Panc1 (cell line): ENCODE measurements at regions not wholly inside any gene's neighbourhood (a gene's known extent, or its start where the extent isn't known, plus 50 kb on each side); places are given as distances from the start of the nearest gene placed in this dataset.

ENCODE experiments used
- ATAC-seq: fragments of 200-7000 bp; cut with Tn5 transposase; 2 replicates; pipeline ENCODE4 v1.9.1; 2020; ENCODE audit warnings: mild to moderate bottlenecking, moderate library complexity
- BruUV-seq: library from RNA; stranded (reverse); fragments of 400-500 nt; replicated peaks from 2 replicates; lab custom pipeline; 2021; lab: Mats Ljungman, UMichigan
- CTCF ChIA-PET: fragments of 300-600 bp; sonication (Branson Sonifier 250); formaldehyde crosslinking; loops from one replicate; lab custom pipeline; 2022; ENCODE audit warnings: antibody characterized with exemption; lab: Charles Lee
- POLR2A ChIA-PET: fragments of 300-600 bp; sonication (Branson Sonifier 250); formaldehyde crosslinking; loops from one replicate; lab custom pipeline; 2022; ENCODE audit warnings: antibody characterized with exemption; lab: Charles Lee
- DNase-seq: peaks from one replicate; pipeline ENCODE4 v3.0.0-alpha.2; 2010; ENCODE audit warnings: low read depth, low spot score
- H3K27ac ChIP-seq: 2 replicates; pipeline ENCODE4 v1.5.1; 2011; ENCODE audit warnings: mild to moderate bottlenecking, low read length, inconsistent platforms
- H3K27me3 ChIP-seq: fragments of 200-500 bp; sonication (Bioruptor generic); 2 replicates; pipeline ENCODE4 v1.6.0; 2014; ENCODE audit warnings: low read length, inconsistent platforms; ENCODE audit not compliant: control insufficient read depth, insufficient read depth
- H3K36me3 ChIP-seq: fragments of 200-500 bp; sonication (Bioruptor generic); 2 replicates; pipeline ENCODE4 v1.5.1; 2014; ENCODE audit warnings: inconsistent platforms, mild to moderate bottlenecking, low read length, moderate library complexity; ENCODE audit not compliant: control insufficient read depth, insufficient read depth
- H3K4me1 ChIP-seq: 2 replicates; pipeline ENCODE4 v1.5.1; 2011; ENCODE audit warnings: inconsistent platforms, mild to moderate bottlenecking, low read length, moderate library complexity; ENCODE audit not compliant: control insufficient read depth, insufficient read depth
- H3K4me3 ChIP-seq, 2 experiments: 2 replicates each; pipeline ENCODE4 v1.5.1; 2011 to 2012; ENCODE audit warnings: low read depth in 2 of 2, low read length in 2 of 2, mild to moderate bottlenecking in 2 of 2, inconsistent platforms in 1 of 2, moderate library complexity in 1 of 2
- H3K9me3 ChIP-seq: fragments of 200-500 bp; sonication (Bioruptor generic); 2 replicates; pipeline ENCODE4 v1.5.1; 2014; ENCODE audit warnings: low read depth, mild to moderate bottlenecking, inconsistent platforms, low read length, moderate library complexity; ENCODE audit not compliant: control insufficient read depth, insufficient read depth
- CTCF ChIP-seq: fragments of 450-650 bp; IDR thresholded peaks from 2 replicates; pipeline ENCODE4 v1.5.1; 2017; ENCODE audit warnings: mild to moderate bottlenecking
- POLR2AphosphoS5 ChIP-seq: IDR thresholded peaks from 2 replicates; pipeline ENCODE4 v1.6.1; 2012; ENCODE audit warnings: mild to moderate bottlenecking, low read depth, low read length, moderate library complexity
- SIN3A ChIP-seq: IDR thresholded peaks from 2 replicates; pipeline ENCODE4 v1.6.1; 2012; ENCODE audit warnings: low read depth, mild to moderate bottlenecking, low read length, moderate library complexity, borderline replicate concordance; ENCODE audit not compliant: insufficient read depth
- TCF7L2 ChIP-seq: IDR thresholded peaks from 2 replicates; pipeline ENCODE4 v1.6.1; 2011; ENCODE audit warnings: mild to moderate bottlenecking, low read depth, low read length, inconsistent platforms
- in situ Hi-C: cut with HindIII; loops from 2 replicates; pipeline ENCODE4 v1.10.0; 2016; ENCODE audit warnings: low sequenced_read_pairs, low pct_unique_long_range_greater_than_20kb
- intact Hi-C: fragments of 100-400 bp; cut with micrococcal nuclease; formaldehyde crosslinking; loops from one replicate; pipeline ENCODE4 v1.10.0; 2022; ENCODE audit not compliant: unreplicated experiment
- TF ChIP-seq, protein P1 (sequence below), 2 experiments: IDR thresholded peaks; 2 replicates each; pipeline ENCODE4 v1.6.1; 2011 to 2012; ENCODE audit warnings: low read depth in 2 of 2, control low read depth in 1 of 2, low read length in 1 of 2, mild to moderate bottlenecking in 1 of 2, moderate library complexity in 1 of 2; ENCODE audit not compliant: insufficient read depth in 1 of 2

GRCh38 chrX:65602221-65602560, 65.3 kb upstream of the MSN start:
- no peaks in the 10 kb centered on the region for H3K4me1 ChIP-seq
- TF ChIP-seq POLR2AphosphoS5 (no peak), CTCF (no peak), TCF7L2 (no peak), SIN3A (no peak)
- TF ChIP-seq, protein P1, sequence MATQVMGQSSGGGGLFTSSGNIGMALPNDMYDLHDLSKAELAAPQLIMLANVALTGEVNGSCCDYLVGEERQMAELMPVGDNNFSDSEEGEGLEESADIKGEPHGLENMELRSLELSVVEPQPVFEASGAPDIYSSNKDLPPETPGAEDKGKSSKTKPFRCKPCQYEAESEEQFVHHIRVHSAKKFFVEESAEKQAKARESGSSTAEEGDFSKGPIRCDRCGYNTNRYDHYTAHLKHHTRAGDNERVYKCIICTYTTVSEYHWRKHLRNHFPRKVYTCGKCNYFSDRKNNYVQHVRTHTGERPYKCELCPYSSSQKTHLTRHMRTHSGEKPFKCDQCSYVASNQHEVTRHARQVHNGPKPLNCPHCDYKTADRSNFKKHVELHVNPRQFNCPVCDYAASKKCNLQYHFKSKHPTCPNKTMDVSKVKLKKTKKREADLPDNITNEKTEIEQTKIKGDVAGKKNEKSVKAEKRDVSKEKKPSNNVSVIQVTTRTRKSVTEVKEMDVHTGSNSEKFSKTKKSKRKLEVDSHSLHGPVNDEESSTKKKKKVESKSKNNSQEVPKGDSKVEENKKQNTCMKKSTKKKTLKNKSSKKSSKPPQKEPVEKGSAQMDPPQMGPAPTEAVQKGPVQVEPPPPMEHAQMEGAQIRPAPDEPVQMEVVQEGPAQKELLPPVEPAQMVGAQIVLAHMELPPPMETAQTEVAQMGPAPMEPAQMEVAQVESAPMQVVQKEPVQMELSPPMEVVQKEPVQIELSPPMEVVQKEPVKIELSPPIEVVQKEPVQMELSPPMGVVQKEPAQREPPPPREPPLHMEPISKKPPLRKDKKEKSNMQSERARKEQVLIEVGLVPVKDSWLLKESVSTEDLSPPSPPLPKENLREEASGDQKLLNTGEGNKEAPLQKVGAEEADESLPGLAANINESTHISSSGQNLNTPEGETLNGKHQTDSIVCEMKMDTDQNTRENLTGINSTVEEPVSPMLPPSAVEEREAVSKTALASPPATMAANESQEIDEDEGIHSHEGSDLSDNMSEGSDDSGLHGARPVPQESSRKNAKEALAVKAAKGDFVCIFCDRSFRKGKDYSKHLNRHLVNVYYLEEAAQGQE (IDR thresholded peaks at IDR 0.05; ENCODE audit: insufficient read depth in 1 of 2, low read depth in 2 of 2, low read length in 1 of 2) = no peak
- POLR2A ChIA-PET = no interaction called here
- CTCF ChIA-PET = no interaction called here
- no peak overlapping the region for H3K27ac ChIP-seq
- BruUV-seq = no TSS peak
- H3K36me3 ChIP-seq = no peaks in the 10 kb centered on the region
- ATAC-seq = no peak
- H3K4me3 ChIP-seq = no peak overlapping the region
- DNase-seq = no peak
- intact Hi-C loops = no loop called here
- in situ Hi-C loops = no loop called here
- H3K9me3 ChIP-seq = no peaks in the 10 kb centered on the region
- H3K27me3 ChIP-seq = no peaks in the 10 kb centered on the region

- DNase-seq = no peak
- H3K36me3 ChIP-seq = no peaks in the 10 kb centered on the region
- no TSS peak for BruUV-seq
- no peaks in the 10 kb centered on the region for H3K27me3 ChIP-seq
- in situ Hi-C loops (no loop called here), intact Hi-C loops (no loop called here)
- H3K9me3 ChIP-seq = no peaks in the 10 kb centered on the region
- ChIA-PET CTCF (no interaction called here), POLR2A (no interaction called here)
- no peak overlapping the region for H3K27ac ChIP-seq
- TF ChIP-seq SIN3A = no peak
- no peak for TF ChIP-seq POLR2AphosphoS5
- TF ChIP-seq, protein P1 (IDR thresholded peaks at IDR 0.05; ENCODE audit: insufficient read depth in 1 of 2, low read depth in 2 of 2, low read length in 1 of 2) = no peak
- no peak for TF ChIP-seq TCF7L2
- TF ChIP-seq CTCF = no peak
- no peak overlapping the region for H3K4me3 ChIP-seq
- ATAC-seq = no peak
- no peaks in the 10 kb centered on the region for H3K4me1 ChIP-seq
Observed at GRCh38 chrX:65601530-65602220, 65.8 kb upstream of the MSN start.
